Fibroblast of lung (primary cell): ENCODE measurements at regions not wholly inside any gene's neighbourhood (a gene's known extent, or its start where the extent isn't known, plus 50 kb on each side); places are given as distances from the start of the nearest gene placed in this dataset.

Source experiments
- EZH2 ChIP-seq: IDR thresholded peaks from 2 replicates; pipeline ENCODE4 v1.5.1; 2012; ENCODE audit warnings: low read length, control low read depth, mild to moderate bottlenecking; ENCODE audit errors: missing control alignments
- TF ChIP-seq, protein P1 (sequence below), 2 donors: IDR thresholded peaks in 1 of 2; conservative IDR thresholded peaks in 1 of 2; 1 replicate in 1 of 2; 2 replicates in 1 of 2; pipeline ENCODE4 v1.5.1; 2011 to 2012; ENCODE audit warnings: low read length in 2 of 2, control low read depth in 1 of 2, inconsistent platforms in 1 of 2, low read depth in 1 of 2, mild to moderate bottlenecking in 1 of 2

DNA sequence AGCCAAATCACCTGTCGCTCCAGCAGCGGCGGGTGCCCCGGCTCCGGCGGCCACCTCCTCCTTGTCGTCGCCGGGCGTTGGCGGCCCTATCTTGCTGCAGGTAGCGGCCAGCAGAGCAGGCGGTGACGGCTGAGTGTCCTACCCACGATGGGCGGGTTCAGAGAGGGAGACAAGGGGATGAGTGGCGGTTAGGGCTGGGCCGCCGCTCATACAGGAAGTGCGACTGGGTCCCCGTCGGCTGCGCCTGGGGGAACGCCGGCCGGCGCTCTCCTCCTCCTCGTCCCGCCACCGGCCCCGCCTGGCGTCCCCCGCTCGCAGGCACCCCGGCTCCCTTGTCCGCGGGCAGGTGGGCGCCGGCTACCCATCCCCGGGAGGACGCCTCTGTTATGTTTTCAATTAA is 1692.0 kb downstream of the SLITRK5 start:
- TF ChIP-seq, protein P1, sequence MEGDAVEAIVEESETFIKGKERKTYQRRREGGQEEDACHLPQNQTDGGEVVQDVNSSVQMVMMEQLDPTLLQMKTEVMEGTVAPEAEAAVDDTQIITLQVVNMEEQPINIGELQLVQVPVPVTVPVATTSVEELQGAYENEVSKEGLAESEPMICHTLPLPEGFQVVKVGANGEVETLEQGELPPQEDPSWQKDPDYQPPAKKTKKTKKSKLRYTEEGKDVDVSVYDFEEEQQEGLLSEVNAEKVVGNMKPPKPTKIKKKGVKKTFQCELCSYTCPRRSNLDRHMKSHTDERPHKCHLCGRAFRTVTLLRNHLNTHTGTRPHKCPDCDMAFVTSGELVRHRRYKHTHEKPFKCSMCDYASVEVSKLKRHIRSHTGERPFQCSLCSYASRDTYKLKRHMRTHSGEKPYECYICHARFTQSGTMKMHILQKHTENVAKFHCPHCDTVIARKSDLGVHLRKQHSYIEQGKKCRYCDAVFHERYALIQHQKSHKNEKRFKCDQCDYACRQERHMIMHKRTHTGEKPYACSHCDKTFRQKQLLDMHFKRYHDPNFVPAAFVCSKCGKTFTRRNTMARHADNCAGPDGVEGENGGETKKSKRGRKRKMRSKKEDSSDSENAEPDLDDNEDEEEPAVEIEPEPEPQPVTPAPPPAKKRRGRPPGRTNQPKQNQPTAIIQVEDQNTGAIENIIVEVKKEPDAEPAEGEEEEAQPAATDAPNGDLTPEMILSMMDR (conservative IDR thresholded peaks at IDR 0.05 in 1 of 2, IDR thresholded peaks at IDR 0.05 in 1 of 2; ENCODE audit: low read depth in 1 of 2, low read length in 2 of 2): no peak
- TF ChIP-seq EZH2: no peak
